Cardiac muscle cell (in vitro differentiated cells and primary cell): ENCODE measurements at regions not wholly inside any gene's neighbourhood (a gene's known extent, or its start where the extent isn't known, plus 50 kb on each side); places are given as distances from the start of the nearest gene placed in this dataset.
"Not testable (repeated sequence)": the region's sequence is repeated elsewhere in the genome, so short reads cannot be mapped to it uniquely, and the experiment has no call there.

Source experiments
- DNase-seq, 2 donors: peaks; one replicate each; pipeline versions ENCODE4 v3.0.0 to v3.0.0-alpha.2; 2010 to 2017; ENCODE audit warnings: low read depth in 1 of 2, low spot score in 1 of 2
- H3K27ac ChIP-seq: fragments of 200-600 bp; sonication (generic); 2 replicates; pipeline ENCODE4 v1.5.1; 2016
- H3K27me3 ChIP-seq: fragments of 200-600 bp; sonication (generic); 2 replicates; pipeline ENCODE4 v1.6.0; 2016; ENCODE audit warnings: control low read depth
- H3K36me3 ChIP-seq: fragments of 200-600 bp; sonication (generic); 2 replicates; pipeline ENCODE4 v1.5.1; 2016; ENCODE audit warnings: control low read depth
- H3K4me1 ChIP-seq: fragments of 200-600 bp; sonication (generic); 2 replicates; pipeline ENCODE4 v1.8.1; 2017; ENCODE audit warnings: low read depth, mild to moderate bottlenecking, mixed run types
- H3K4me3 ChIP-seq: fragments of 200-600 bp; sonication (generic); 2 replicates; pipeline ENCODE4 v1.5.1; 2016; ENCODE audit warnings: mild to moderate bottlenecking
- H3K9me3 ChIP-seq: fragments of 200-600 bp; sonication (generic); 2 replicates; pipeline ENCODE4 v1.5.1; 2017; ENCODE audit warnings: low read depth, mild to moderate bottlenecking, control low read depth

DNA sequence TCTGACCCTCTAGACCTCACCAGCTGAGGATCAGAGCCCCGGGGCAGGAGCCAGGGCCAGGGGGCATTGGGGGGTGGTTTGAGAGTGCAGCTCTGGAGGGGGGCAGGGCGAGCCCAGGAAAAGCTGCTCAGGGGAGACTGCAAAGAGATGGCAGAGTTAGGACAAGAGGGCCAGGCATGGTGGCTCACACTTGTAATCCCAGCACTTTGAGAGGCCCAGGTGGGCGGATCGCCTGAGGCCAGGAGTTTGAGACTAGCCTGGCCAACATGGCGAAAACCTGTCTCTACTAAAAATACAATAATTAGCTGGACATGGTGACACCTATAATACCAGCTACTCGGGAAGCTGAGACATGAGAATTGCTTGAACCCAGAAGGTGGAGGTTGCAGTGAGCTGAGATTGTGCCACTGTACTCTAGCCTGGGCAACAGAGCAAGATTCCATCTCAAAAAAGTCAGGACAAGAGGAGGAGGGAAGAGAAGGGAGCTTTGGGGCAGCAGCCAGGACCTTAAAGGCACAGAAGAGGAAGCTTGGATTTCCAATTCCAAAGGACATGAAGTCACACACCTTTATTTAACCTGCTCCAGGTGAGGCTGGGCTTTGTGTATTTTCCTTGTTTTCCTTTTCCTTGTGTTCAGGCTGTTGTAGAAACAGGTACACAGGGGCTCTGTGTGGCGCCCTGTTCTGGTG, 180.5 kb upstream of the OSBPL11 start:
- H3K9me3 ChIP-seq, H3K27me3 ChIP-seq, H3K36me3 ChIP-seq, H3K4me3 ChIP-seq, H3K4me1 ChIP-seq, DNase-seq, H3K27ac ChIP-seq: not testable (repeated sequence)

DNA sequence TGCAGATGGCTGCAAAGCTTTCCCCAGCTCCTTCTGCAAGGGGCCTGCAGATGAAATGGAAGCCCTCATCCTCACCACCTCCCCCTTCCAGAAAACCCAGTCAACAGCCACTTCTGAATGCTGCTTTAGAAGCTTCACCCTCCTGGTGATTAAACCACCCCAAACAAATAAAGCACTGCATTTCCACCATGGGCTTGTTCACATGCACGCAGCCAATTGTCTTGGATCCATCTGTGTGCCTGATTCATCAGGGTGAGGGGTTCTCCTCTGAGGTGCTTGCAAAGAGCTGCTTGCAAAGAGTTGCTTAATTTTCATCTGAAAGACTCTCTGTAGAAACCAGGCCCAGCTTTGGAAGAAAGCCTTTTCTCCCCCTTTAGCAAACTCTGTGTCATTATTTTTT, 184.0 kb upstream of the OSBPL11 start:
- H3K9me3 ChIP-seq, result not testable (repeated sequence)

DNA sequence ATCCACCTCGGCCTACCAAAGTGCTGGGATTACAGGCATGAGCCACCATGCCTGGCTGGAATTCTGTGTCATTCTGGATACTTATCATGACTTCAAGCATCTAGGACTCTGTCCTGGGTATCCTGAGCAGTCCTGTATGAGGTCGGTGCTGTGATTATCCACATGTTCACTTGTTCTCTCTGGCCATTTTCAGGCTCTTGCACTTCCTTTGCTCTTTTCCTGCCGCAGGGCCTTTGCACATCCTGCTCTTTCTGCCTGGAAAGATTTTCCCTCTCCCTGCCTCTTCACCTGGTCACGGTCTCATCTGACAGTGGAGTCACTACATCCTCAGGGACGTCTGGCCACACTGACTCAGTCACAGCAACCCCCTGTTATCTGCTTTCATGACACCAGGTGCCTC, 184.6 kb upstream of the OSBPL11 start:
- not testable (repeated sequence) for H3K27me3 ChIP-seq, H3K9me3 ChIP-seq, H3K4me3 ChIP-seq, H3K27ac ChIP-seq, H3K36me3 ChIP-seq, H3K4me1 ChIP-seq, DNase-seq

More for the DNA sequence above, 184.0 kb upstream of the OSBPL11 start:
- H3K36me3 ChIP-seq, H3K4me3 ChIP-seq, H3K27me3 ChIP-seq, DNase-seq, H3K4me1 ChIP-seq, H3K27ac ChIP-seq: not testable (repeated sequence)

DNA sequence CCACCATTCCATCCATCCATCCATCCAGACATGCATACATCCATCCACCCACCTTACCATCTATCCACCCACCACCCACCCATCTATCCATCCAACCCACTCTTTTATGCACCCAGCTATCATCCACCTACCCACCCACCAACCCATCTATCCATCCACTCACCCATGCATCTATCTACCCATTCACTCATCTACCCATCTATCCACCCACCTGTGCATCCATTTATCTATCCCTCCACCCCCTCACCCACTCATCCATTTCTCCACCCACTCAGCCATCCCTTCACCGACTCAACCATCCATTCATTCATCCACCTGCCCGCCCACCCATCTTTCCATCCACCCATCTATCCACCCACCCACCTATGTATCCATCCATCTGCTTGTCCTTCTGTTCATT, 186.4 kb upstream of the OSBPL11 start:
- not testable (repeated sequence) for H3K9me3 ChIP-seq, H3K27ac ChIP-seq, DNase-seq, H3K4me1 ChIP-seq, H3K36me3 ChIP-seq, H3K4me3 ChIP-seq, H3K27me3 ChIP-seq

DNA sequence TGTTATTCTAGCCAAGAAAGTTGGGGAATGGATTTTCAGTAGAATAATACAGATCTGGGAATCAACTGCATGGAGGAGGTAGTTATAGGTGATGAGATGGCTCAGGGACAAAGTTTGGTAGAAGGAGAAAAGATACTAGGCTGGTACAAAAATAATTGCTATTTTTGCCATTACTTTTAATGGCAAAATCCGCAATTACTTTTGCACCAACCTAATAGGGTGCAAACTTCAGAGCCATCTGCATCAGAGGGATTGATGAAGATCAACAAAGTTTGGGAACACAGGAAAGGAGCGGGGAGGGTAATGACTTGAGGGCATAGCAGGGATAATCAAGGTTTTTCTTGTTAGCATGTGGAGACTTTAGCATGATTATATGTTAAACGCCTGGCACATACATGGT, 178.7 kb upstream of the ROPN1B start:
- not testable (repeated sequence) for H3K4me1 ChIP-seq, H3K36me3 ChIP-seq, H3K4me3 ChIP-seq, DNase-seq, H3K27ac ChIP-seq, H3K9me3 ChIP-seq, H3K27me3 ChIP-seq

DNA sequence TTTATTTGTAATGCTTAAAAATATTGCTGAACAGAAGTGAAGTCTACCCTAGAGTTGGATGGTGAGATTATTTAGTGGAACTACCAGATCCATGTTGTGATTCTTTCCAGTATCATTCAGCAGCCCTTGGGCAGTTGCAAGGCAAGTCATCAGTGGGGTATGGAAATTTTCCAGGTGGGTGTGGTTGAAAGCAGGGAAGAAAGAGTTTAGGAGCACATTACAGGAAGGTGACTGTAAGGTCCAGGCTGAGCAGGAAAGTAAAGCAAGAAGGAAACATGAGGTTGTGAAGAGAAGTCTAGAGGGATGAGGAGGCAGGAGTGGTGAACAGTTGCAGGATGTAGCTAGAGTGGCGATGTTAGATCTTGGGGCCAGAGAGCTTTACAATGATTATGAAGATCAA, 178.0 kb upstream of the ROPN1B start:
- H3K4me3 ChIP-seq, H3K27me3 ChIP-seq: not testable (repeated sequence)

DNA sequence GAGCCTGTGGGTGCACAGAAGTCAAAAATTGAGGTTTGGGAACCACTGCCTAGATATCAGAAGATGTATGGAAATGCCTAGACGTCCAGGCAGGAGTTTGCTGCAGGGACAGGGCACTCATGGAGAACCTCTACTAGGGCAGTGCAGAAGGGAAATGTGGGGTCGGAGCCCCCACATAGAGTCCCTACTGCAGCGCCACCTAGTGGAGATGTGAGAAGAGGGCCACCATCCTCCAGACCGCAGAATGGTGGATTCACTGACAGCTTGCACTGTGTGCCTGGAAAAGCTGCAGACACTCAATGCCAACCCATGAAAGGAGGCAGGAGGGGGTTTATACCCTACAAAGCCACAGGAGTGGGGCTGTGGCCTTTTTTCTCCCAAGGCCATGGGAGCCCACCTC, 159.0 kb upstream of the ROPN1B start:
- H3K36me3 ChIP-seq, H3K4me1 ChIP-seq, DNase-seq, H3K27me3 ChIP-seq, H3K9me3 ChIP-seq, H3K4me3 ChIP-seq, H3K27ac ChIP-seq: not testable (repeated sequence)

More for the DNA sequence above, 178.0 kb upstream of the ROPN1B start:
- H3K36me3 ChIP-seq, H3K27ac ChIP-seq, H3K9me3 ChIP-seq, H3K4me1 ChIP-seq, DNase-seq: not testable (repeated sequence)

DNA sequence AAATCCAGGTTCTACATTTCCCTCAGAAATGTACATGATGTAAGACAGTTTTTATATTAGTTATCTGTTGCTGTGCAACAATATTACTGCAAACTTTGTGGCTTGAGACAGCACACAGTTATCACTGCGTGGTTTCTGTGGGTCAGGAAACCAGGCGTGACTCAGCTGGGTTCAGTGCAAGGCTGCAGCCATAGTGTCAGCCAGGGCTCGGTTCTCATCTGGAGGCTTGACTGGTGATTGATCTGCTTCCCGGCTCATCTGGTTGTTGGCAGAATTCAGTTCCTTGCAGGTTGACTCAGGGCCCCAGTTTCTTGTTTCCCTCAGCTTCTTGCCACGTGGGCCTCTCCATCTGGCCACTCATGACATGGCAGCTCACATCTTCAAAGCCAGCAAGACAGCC, 146.8 kb upstream of the ROPN1B start:
- not testable (repeated sequence) for H3K27me3 ChIP-seq, H3K27ac ChIP-seq, H3K4me1 ChIP-seq, H3K36me3 ChIP-seq, H3K4me3 ChIP-seq, H3K9me3 ChIP-seq
- DNase-seq, result peak in 1 of 2 donors; percentile 93

DNA sequence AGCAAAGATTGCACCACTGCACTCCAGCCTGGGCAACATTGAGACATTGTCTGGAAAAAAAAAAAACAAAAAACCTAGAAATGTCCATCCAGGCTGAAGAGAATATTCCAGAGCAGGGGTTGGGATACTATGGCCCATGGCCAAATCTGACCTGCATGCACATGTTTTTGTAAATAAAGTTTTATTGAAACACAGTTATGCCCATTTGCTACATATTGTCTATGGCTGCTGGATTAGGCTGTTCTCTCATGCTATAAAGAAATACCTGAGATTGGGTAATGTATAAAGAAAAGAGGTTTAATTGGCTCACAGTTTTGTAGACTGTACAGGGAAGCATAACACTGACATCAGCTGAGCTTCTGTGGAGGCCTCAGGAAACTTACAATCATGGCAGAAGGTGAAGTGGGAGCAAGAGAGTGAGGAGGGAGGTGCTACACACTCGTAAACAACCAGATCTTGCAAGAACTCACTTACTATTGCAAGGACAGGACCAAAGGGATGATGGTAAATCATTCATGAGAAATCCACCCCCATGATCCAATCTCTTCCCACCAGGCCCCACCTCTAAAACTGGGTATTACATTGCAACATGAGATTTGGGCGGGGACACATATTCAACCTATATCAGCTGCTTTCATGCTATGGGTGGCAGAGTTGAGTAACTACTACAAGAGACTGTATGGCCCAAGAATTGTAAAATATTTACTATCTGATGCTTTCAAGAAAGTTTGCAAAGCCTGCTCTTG, 137.8 kb upstream of the ROPN1B start:
- not testable (repeated sequence) for H3K4me3 ChIP-seq, H3K36me3 ChIP-seq, H3K27me3 ChIP-seq, H3K27ac ChIP-seq, DNase-seq, H3K4me1 ChIP-seq, H3K9me3 ChIP-seq

DNA sequence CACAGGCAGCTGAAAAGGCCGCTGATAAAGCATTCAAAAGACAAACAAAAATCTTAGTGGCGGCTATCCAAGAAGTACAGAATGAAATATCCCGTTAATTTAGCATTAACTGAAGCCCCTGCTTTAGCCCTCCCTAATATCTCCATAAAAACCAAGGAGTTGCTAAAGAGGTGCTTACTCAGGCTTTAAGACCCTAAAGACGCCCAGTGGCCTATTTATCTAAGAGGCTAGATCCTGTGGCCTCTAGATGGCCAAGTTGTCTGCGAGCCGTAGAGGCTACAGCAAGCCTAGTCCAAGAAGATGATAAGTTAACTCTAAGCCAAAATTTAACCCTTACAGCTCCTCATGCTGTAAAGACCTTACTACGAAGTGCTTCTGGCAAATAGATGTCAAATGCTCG, 133.4 kb upstream of the ROPN1B start:
- H3K27ac ChIP-seq, H3K4me1 ChIP-seq, H3K4me3 ChIP-seq, H3K36me3 ChIP-seq, H3K27me3 ChIP-seq, DNase-seq, H3K9me3 ChIP-seq: not testable (repeated sequence)

DNA sequence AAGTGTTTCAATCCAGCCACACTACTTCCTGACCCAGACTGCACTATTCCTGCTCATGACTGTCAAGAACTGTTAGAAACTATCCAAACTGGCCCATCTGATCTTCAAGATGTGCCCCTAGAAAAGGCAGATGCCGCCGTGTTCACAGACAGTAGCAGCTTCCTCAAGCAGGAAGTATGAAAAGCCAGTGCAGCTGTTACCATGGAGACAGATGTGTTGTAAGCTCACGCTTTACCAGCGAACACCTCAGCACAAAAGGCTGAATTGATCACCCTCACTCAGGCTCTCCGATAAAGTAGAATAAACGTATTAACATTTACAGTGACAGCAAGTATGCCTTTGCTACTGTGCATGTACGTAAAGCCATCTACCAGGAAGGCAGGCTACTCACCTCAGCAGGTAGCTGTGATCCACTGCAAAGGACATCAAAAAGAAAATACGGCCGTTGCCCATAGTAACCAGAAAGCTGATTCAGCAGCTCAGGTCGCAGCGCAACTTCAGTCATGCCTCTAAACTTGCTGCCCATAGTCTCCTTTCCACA, 132.9 kb upstream of the ROPN1B start:
- not testable (repeated sequence) for H3K4me3 ChIP-seq

DNA sequence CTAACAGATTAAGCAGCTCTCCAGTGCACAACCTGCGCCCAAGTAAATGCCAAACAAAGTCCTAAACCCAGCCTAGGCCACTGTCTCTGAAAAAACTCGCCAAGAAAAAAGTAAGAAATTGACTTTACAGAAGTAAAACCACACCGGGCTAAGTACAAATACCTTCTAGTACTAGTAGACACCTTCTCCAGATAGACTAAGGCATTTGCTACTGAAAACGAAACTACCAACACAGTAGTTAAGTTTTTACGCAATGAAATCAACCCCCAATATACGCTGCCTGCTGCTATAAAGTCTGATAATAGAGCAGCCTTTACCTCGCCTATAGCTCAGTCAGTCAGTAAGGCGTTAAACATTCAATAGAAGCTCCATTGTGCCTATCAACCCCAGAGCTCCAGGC, 132.2 kb upstream of the ROPN1B start:
- H3K4me1 ChIP-seq, H3K27me3 ChIP-seq, H3K27ac ChIP-seq, H3K36me3 ChIP-seq, H3K9me3 ChIP-seq, H3K4me3 ChIP-seq, DNase-seq: not testable (repeated sequence)

More for the DNA sequence above, 132.9 kb upstream of the ROPN1B start:
- H3K9me3 ChIP-seq, H3K36me3 ChIP-seq, H3K4me1 ChIP-seq, H3K27ac ChIP-seq, H3K27me3 ChIP-seq: not testable (repeated sequence)
- peak in 1 of 2 donors; percentile 59 for DNase-seq

DNA sequence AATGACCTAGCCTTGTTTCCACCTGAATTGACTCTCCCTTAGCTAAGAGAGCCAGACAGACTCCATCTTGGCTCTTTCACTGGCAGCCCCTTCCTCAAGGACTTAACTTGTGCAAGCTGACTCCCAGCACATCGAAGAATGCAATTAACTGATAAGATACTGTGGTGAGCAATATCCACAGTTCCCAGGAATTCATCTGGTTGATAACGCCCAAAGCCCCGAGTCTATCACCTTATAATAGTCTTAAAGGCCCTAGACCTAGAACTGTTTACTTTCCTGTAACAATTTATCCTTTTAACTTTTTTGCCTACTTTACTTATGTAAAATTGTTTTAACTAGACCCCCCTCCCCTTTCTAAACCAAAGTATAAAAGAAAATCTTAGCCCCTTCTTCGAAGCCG, 130.1 kb upstream of the ROPN1B start:
- not testable (repeated sequence) for H3K9me3 ChIP-seq, H3K4me1 ChIP-seq, H3K27ac ChIP-seq, H3K4me3 ChIP-seq, H3K36me3 ChIP-seq, H3K27me3 ChIP-seq, DNase-seq

DNA sequence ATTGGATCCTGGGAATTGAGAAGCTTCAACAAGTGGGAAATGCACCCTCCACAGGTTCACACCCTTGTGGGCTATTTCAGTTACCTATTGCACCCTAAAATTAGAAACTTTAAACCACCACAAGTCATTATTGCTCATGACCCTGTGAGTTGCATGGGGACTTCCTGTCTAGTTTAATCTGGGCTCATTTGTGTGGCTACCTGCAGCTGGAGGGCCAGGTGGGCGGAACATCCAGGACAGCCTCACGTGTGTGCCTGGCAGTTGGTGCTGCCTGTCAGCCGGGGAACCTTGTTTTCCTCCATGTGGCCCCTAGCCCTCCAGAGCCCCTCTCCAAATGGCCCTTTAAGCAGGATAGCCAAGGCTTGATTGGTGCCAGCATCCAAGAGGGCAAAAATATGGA, 128.5 kb upstream of the ROPN1B start:
- not testable (repeated sequence) for H3K27ac ChIP-seq, H3K9me3 ChIP-seq, DNase-seq, H3K4me3 ChIP-seq, H3K36me3 ChIP-seq, H3K4me1 ChIP-seq, H3K27me3 ChIP-seq
